B cell (primary cell): ENCODE measurements at regions not wholly inside any gene's neighbourhood (a gene's known extent, or its start where the extent isn't known, plus 50 kb on each side); places are given as distances from the start of the nearest gene placed in this dataset.

Experiments used
- ATAC-seq: fragments of 200-7000 bp; cut with Tn5 transposase; one replicate; pipeline ENCODE4 v1.10.0; 2021; ENCODE audit warnings: low read depth, mild to moderate bottlenecking, moderate number of reproducible peaks, moderate library complexity
- CTCF ChIA-PET: fragments of 350-600 bp; sonication (Branson Sonifier 250); formaldehyde crosslinking; loops from one replicate; lab custom pipeline; 2021; ENCODE audit warnings: antibody characterized with exemption, inconsistent platforms; lab: Charles Lee
- POLR2A ChIA-PET: fragments of 350-600 bp; sonication (Branson Sonifier 250); formaldehyde crosslinking; loops from one replicate; lab custom pipeline; 2021; ENCODE audit warnings: antibody characterized with exemption; lab: Charles Lee
- DNase-seq: peaks from one replicate; pipeline ENCODE4 v3.0.0; 2013
- H2AFZ ChIP-seq: 2 replicates; pipeline ENCODE4 v1.6.1; 2012; ENCODE audit warnings: mild to moderate bottlenecking, low read depth, low read length; ENCODE audit not compliant: insufficient read depth, poor library complexity, severe bottlenecking
- H3K27ac ChIP-seq, 2 donors: 1 replicate in 1 of 2; 2 replicates in 1 of 2; pipeline ENCODE4 v1.5.1; 2012 to 2013; ENCODE audit warnings: low read length in 2 of 2, mild to moderate bottlenecking in 2 of 2, moderate library complexity in 1 of 2
- H3K27me3 ChIP-seq, 4 experiments: fragments of 200-600 bp in 1 of 4; sonication (generic) in 1 of 4; replicated peaks in 1 of 4; 1 replicate in 2 of 4; 2 replicates in 2 of 4; pipeline versions ENCODE4 v1.6.1 to v1.7.0; 2013 to 2016; ENCODE audit warnings: low read length in 3 of 4, mild to moderate bottlenecking in 2 of 4, mixed read lengths in 1 of 4, moderate library complexity in 1 of 4; ENCODE audit not compliant: insufficient read depth in 4 of 4, control insufficient read depth in 3 of 4; ENCODE audit errors: control extremely low read depth in 1 of 4
- H3K36me3 ChIP-seq, 2 experiments: replicated peaks in 1 of 2; 1 replicate in 1 of 2; 2 replicates in 1 of 2; pipeline versions ENCODE4 v1.6.1 to v1.7.1; 2013; ENCODE audit warnings: low read length in 1 of 2; ENCODE audit not compliant: insufficient read depth in 2 of 2, control insufficient read depth in 1 of 2; ENCODE audit errors: control extremely low read depth in 1 of 2, extremely low read depth in 1 of 2
- H3K4me1 ChIP-seq, 2 donors: fragments of 200-600 bp in 1 of 2; sonication (generic) in 1 of 2; 1 replicate in 1 of 2; 2 replicates in 1 of 2; pipeline versions ENCODE4 v1.5.1 to v1.6.1; 2013 to 2017; ENCODE audit warnings: low read length in 2 of 2; ENCODE audit not compliant: control insufficient read depth in 2 of 2, insufficient read depth in 2 of 2
- H3K4me2 ChIP-seq: replicated peaks from 2 replicates; pipeline ENCODE3; 2012; ENCODE audit warnings: mild to moderate bottlenecking, low read depth, low read length; ENCODE audit not compliant: poor library complexity, severe bottlenecking
- H3K4me3 ChIP-seq, 5 experiments: fragments of 200-600 bp in 1 of 5; sonication (generic) in 1 of 5; 1 replicate in 3 of 5; 2 replicates in 2 of 5; pipeline versions ENCODE4 v1.5.1 to v1.7.0; 2011 to 2016; ENCODE audit warnings: low read length in 4 of 5, mild to moderate bottlenecking in 4 of 5, low read depth in 2 of 5, control low read depth in 1 of 5, moderate library complexity in 1 of 5; ENCODE audit not compliant: insufficient read depth in 1 of 5; ENCODE audit errors: control extremely low read depth in 1 of 5, extremely low read depth in 1 of 5
- H3K79me2 ChIP-seq: fragments of 200-600 bp; sonication (generic); one replicate; pipeline ENCODE4 v1.6.0; 2016; ENCODE audit warnings: low read length; ENCODE audit not compliant: control insufficient read depth, insufficient read depth
- H3K9ac ChIP-seq: fragments of 200-600 bp; sonication (generic); 2 replicates; pipeline ENCODE4 v1.6.1; 2017; ENCODE audit warnings: mild to moderate bottlenecking, low read length, moderate library complexity
- H3K9me3 ChIP-seq, 3 donors: one replicate each; pipeline versions ENCODE4 v1.6.1 to v1.7.1; 2013; ENCODE audit warnings: low read length in 2 of 3; ENCODE audit not compliant: control insufficient read depth in 2 of 3, insufficient read depth in 1 of 3; ENCODE audit errors: control extremely low read depth in 1 of 3
- H4K20me1 ChIP-seq: 2 replicates; pipeline ENCODE4 v1.6.0; 2012; ENCODE audit warnings: mild to moderate bottlenecking, low read length; ENCODE audit not compliant: insufficient read depth, control insufficient read depth, poor library complexity, severe bottlenecking
- H3K27ac Mint-ChIP-seq: one replicate; pipeline ENCODE4 v1.8.0; 2021; ENCODE audit warnings: mixed read lengths
- H3K27me3 Mint-ChIP-seq: one replicate; pipeline ENCODE4 v1.8.0; 2021; ENCODE audit warnings: mixed read lengths
- H3K4me1 Mint-ChIP-seq: one replicate; pipeline ENCODE4 v1.8.0; 2021; ENCODE audit warnings: mixed read lengths
- H3K4me3 Mint-ChIP-seq: one replicate; pipeline ENCODE4 v1.8.0; 2021; ENCODE audit warnings: mixed read lengths
- H3K9me3 Mint-ChIP-seq: one replicate; pipeline ENCODE4 v1.8.0; 2022; ENCODE audit warnings: mixed read lengths; ENCODE audit not compliant: insufficient read depth
- CTCF ChIP-seq: fragments of 200-600 bp; IDR thresholded peaks from one replicate; pipeline ENCODE4 v1.8.0; 2022; ENCODE audit warnings: antibody characterized with exemption, mild to moderate bottlenecking
- EZH2 ChIP-seq: IDR thresholded peaks from 2 replicates; pipeline ENCODE4 v1.6.1; 2012; ENCODE audit warnings: borderline replicate concordance, low read depth, mild to moderate bottlenecking, moderate library complexity, low read length; ENCODE audit not compliant: insufficient read depth, poor library complexity, severe bottlenecking
- WGBS: methylation state at CpG from one replicate; pipeline ENCODE4 v1.1.5; 2013; ENCODE audit warnings: missing lambda C conversion rate; ENCODE audit not compliant: insufficient coverage; 5-methylcytosine and 5-hydroxymethylcytosine counted together
- intact Hi-C: fragments of 100-400 bp; cut with micrococcal nuclease; formaldehyde crosslinking; loops from one replicate; pipeline ENCODE4 v1.10.0; 2022

- WGBS = 100% methylated on average over 1 of the region's 5 CpGs
- DNase-seq (no peak), ATAC-seq (no peak)
- TF ChIP-seq CTCF = no peak
- no peak for TF ChIP-seq EZH2
- Histone ChIP-seq H3K4me1 (no peaks in the 10 kb centered on the region), H3K4me3 (no peak overlapping the region), H2AFZ (no peak overlapping the region), H3K27me3 (no peaks in the 10 kb centered on the region), H3K36me3 (no peaks in the 10 kb centered on the region), H3K4me2 (no peak overlapping the region), H3K79me2 (no peaks in the 10 kb centered on the region), H3K27ac (no peak overlapping the region), H3K9me3 (peaks cover 0 to 3% (median 0%) of the 10 kb centered on the region in 3 donors), H3K9ac (no peak overlapping the region), H4K20me1 (no peaks in the 10 kb centered on the region)
- Mint-ChIP-seq H3K4me3 (no peak overlapping the region), H3K27ac (no peak overlapping the region), H3K9me3 (no peaks in the 10 kb centered on the region), H3K27me3 (no peaks in the 10 kb centered on the region), H3K4me1 (no peaks in the 10 kb centered on the region)
- intact Hi-C loops = no loop called here
- POLR2A ChIA-PET = interaction anchor here (0.7 kb wide), 1 partner anchor 386 kb away, joined by 3 read pairs; the partner anchor contains the start of gene SPICE1
- CTCF ChIA-PET = interaction anchor here (1.3 kb wide), 1 partner anchor 159 kb away, joined by 3 read pairs; no protein-coding TSS in a partner anchor
These were observed 82.2 kb upstream of the BOC start for GRCh38 chr3:113129168-113129567.

GRCh38 chr3:113132571-113132996 is 78.8 kb upstream of the BOC start:
- Histone ChIP-seq H3K9me3 (no peaks in the 10 kb centered on the region), H3K27me3 (no peaks in the 10 kb centered on the region), H3K36me3 (no peaks in the 10 kb centered on the region), H4K20me1 (no peaks in the 10 kb centered on the region), H3K4me2 (no peak overlapping the region), H3K4me3 (no peak overlapping the region), H3K27ac (no peak overlapping the region), H2AFZ (no peak overlapping the region), H3K9ac (no peak overlapping the region), H3K79me2 (no peaks in the 10 kb centered on the region), H3K4me1 (no peaks in the 10 kb centered on the region)
- DNase-seq (no peak), ATAC-seq (no peak)
- no peaks in the 10 kb centered on the region for H3K27me3 Mint-ChIP-seq
- ChIA-PET POLR2A (no interaction called here), CTCF (interaction anchor here (0.8 to 1.8 kb wide), 2 partner anchors 156 to 415 kb away, joined by 3 to 7 read pairs; no protein-coding TSS in a partner anchor)
- no peaks in the 10 kb centered on the region for H3K4me1 Mint-ChIP-seq
- H3K9me3 Mint-ChIP-seq = no peaks in the 10 kb centered on the region
- intact Hi-C loops = loop anchor here (10.0 kb wide), 1 partner anchor 492 kb away; no protein-coding TSS in a partner anchor
- no peak overlapping the region for H3K27ac Mint-ChIP-seq
- WGBS = 86% methylated on average over 2 of the region's 2 CpGs
- no peak overlapping the region for H3K4me3 Mint-ChIP-seq
- TF ChIP-seq CTCF (no peak), EZH2 (no peak)
